22Rv1 (cell line): ENCODE measurements at regions not wholly inside any gene's neighbourhood (a gene's known extent, or its start where the extent isn't known, plus 50 kb on each side); places are given as distances from the start of the nearest gene placed in this dataset.
A peak's percentile ranks its signal among the peaks of the same experiment; 100 is the strongest.

ENCODE experiments used
- H3K27ac ChIP-seq: fragments of 450-650 bp; 2 replicates; pipeline ENCODE4 v1.5.1; 2017
- CTCF ChIP-seq: fragments of 450-650 bp; IDR thresholded peaks from 2 replicates; pipeline ENCODE4 v1.5.1; 2017; ENCODE audit warnings: mild to moderate bottlenecking
- ZFX ChIP-seq: fragments of 450-650 bp; IDR thresholded peaks from 2 replicates; pipeline ENCODE4 v1.6.1; 2017; ENCODE audit warnings: antibody characterized with exemption, borderline replicate concordance

DNA sequence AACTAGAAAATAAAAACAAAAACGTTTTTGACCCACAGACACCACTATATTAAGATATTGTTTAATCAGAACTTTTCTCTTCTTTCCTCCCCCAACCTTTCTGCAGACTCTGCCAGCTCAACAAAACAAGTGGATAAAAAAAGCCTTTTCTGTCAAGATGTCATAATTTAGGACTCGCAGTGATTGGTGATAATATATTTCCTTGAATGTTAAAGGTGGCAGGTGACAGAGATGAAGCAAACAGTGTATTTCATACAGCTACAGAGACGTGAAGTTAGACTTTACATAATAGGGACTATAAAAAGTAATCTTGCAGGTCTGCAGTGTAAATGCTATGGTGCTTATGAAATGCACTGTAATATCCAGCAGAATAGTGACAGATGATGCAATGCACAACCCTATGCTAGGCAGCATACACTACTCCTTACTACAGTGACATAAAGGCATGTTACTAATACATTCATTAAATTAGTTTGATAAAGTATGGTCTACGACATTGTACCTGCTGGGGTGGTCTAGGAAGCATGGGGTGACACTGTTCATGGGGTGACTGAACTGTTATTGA, 326.7 kb upstream of the GRAMD2B start:
- TF ChIP-seq ZFX (no peak), CTCF (no peak)
- no peak overlapping the region for H3K27ac ChIP-seq

GRCh38 chr5:126097876-126098275, 325.3 kb upstream of the GRAMD2B start:
- TF ChIP-seq CTCF (no peak), ZFX (no peak)

DNA sequence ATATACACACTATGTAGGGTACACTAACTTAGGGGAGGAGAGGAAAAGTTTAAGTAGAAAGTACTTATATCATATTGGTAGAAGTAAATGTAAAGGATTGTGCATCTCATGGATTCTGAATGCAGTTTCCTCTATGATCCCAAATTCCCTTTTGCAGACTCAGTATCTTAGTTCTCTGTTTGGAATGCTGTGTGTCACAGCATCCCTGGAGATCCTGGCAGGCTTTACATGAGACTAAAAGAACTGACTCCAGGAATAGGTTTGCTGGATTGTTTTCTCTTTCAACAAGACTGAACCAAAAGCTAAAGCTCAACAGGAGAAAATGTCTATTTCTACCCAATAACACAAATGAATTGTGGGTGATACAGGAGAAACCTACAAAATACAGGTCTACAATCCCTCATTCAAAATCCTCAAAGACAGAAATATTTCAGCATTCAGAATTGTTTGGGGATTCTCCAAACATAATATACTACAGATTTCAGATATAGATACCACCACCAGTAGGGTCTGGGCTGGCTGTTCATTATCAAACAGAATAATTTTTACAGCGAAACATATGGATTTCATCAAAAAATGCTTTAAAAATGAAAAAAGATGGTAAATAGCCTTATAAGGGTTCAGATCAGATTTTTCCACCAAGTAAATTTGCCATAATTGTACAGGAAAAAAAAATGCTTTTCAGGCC, 324.7 kb upstream of the GRAMD2B start:
- TF ChIP-seq ZFX (no peak), CTCF (no peak)
- H3K27ac ChIP-seq: no peak overlapping the region

More at GRCh38 chr5:126097876-126098275, 325.3 kb upstream of the GRAMD2B start:
- no peak overlapping the region for H3K27ac ChIP-seq

- TF ChIP-seq ZFX (no peak), CTCF (no peak)
- no peak overlapping the region for H3K27ac ChIP-seq
Observed at GRCh38 chr5:126099077-126099476, 324.1 kb upstream of the GRAMD2B start.

- H3K27ac ChIP-seq: no peak overlapping the region
- TF ChIP-seq ZFX (no peak), CTCF (peak; percentile 66)
Observed at GRCh38 chr5:126100767-126101166, 322.4 kb upstream of the GRAMD2B start.

DNA sequence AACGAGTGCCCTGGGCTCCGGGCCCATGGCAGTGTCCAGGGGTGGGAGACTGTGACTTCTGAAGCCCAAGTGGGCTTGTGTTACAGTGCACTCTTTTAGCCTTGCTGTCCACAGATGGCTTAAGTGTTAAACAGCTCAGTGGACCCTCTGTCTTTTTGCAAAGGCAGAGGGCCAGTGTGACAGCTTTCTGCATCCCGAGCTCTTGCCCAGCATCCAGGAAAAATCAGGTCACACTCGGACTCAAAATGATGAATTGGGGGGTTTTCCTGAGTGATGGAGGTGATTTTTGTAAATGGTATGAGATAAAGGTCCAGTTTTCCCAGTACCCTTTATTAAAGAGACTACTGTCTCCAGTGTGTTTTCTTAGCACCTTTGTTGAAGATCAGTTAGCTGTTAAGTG, 321.3 kb upstream of the GRAMD2B start:
- no peak for TF ChIP-seq CTCF
- no peak for TF ChIP-seq ZFX
- no peak overlapping the region for H3K27ac ChIP-seq

DNA sequence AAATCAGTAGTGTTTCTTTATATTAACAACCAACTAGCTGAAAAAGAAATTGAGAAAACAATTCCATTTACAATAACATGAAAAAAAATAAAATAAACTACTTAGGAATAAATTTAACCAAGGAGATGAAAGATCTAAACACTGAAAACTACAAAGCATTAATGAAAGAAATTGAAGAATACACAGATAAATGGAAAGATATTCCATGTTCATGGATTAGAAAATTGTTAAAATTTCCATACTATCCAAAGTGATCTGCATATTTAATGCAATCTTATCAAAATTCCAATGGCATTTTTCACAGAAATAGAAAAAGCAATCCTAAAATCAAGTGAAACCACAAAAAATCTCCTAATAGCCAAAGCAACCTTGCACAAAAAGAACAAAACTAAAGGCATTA, 320.2 kb upstream of the GRAMD2B start:
- TF ChIP-seq ZFX (no peak), CTCF (no peak)
- no peak overlapping the region for H3K27ac ChIP-seq
